ENCODE measurements at regions not wholly inside any gene's neighbourhood (a gene's known extent, or its start where the extent isn't known, plus 50 kb on each side); places are given as distances from the start of the nearest gene placed in this dataset.

GRCh38 chr15:31839388-31839787 lies 190.9 kb upstream of the CHRNA7 start:
- no peak for TF ChIP-seq JUN (IDR thresholded peaks at IDR 0.05; ENCODE audit: borderline replicate concordance, insufficient read depth, insufficient read length, low read depth)
- no peak for TF ChIP-seq POLR2AphosphoS5 (IDR thresholded peaks at IDR 0.05; ENCODE audit: insufficient read depth, low read depth, low read length)
- TF ChIP-seq FOS (IDR thresholded peaks at IDR 0.05; ENCODE audit: borderline replicate concordance, insufficient read depth, low read length): no peak
- H3K79me2 ChIP-seq (ENCODE audit: control insufficient read depth, insufficient read depth, low read length): no peaks in the 10 kb centered on the region
- no TSS peak for BruUV-seq (replicated peaks)
- DNase-seq (ENCODE audit: low read depth, low spot score) (no peak), FAIRE-seq (no peak)
- intact Hi-C loops (cut with micrococcal nuclease): no loop called here
- H3K4me1 ChIP-seq (ENCODE audit: control insufficient read depth, extremely low read depth, insufficient read depth, low read length): no peaks in the 10 kb centered on the region
- no peak overlapping the region for H3K4me2 ChIP-seq (ENCODE audit: insufficient read depth, low read length)
- CTCF ChIA-PET: no interaction called here
- no peaks in the 10 kb centered on the region for H3K27me3 ChIP-seq (ENCODE audit: control insufficient read depth in 2 of 2, insufficient read depth in 2 of 2, low read length in 2 of 2)
- H3K9me1 ChIP-seq (replicated peaks; ENCODE audit: control insufficient read depth, extremely low read depth, insufficient read depth, low read length): no peaks in the 10 kb centered on the region
- H4K20me1 ChIP-seq (replicated peaks; ENCODE audit: control insufficient read depth, extremely low read depth, insufficient read depth, low read length): no peaks in the 10 kb centered on the region
- no peaks in the 10 kb centered on the region for H3K36me3 ChIP-seq (ENCODE audit: control insufficient read depth in 2 of 2, extremely low read depth in 1 of 2, insufficient read depth in 2 of 2, low read length in 2 of 2)
- H3K9me3 ChIP-seq (replicated peaks; ENCODE audit: control insufficient read depth, insufficient read depth, low read length): no peaks in the 10 kb centered on the region
- no peak overlapping the region for H3K9ac ChIP-seq (replicated peaks; ENCODE audit: extremely low read depth, insufficient read depth, low read length)
- no peak overlapping the region for H3K27ac ChIP-seq (ENCODE audit: insufficient read depth, low read depth, low read length)
- dilution Hi-C loops (cut with MboI; ENCODE audit: extremely low pct_ligation_motif_present, low sequenced_read_pairs): no loop called here
- H2AFZ ChIP-seq (ENCODE audit: low read depth, low read length): no peak overlapping the region
- POLR2A ChIA-PET: no interaction called here
- H3K4me3 ChIP-seq (replicated peaks in 1 of 3; ENCODE audit: insufficient read depth in 1 of 3, low read depth in 1 of 3, low read length in 3 of 3): no peak overlapping the region

- Histone ChIP-seq H3K4me1 (ENCODE audit: control insufficient read depth, extremely low read depth, insufficient read depth, low read length) (no peaks in the 10 kb centered on the region), H2AFZ (ENCODE audit: low read depth, low read length) (no peak overlapping the region), H3K36me3 (ENCODE audit: control insufficient read depth in 2 of 2, extremely low read depth in 1 of 2, insufficient read depth in 2 of 2, low read length in 2 of 2) (no peaks in the 10 kb centered on the region), H3K79me2 (ENCODE audit: control insufficient read depth, insufficient read depth, low read length) (no peaks in the 10 kb centered on the region), H3K9me3 (replicated peaks; ENCODE audit: control insufficient read depth, insufficient read depth, low read length) (no peaks in the 10 kb centered on the region), H3K4me2 (ENCODE audit: insufficient read depth, low read length) (no peak overlapping the region), H3K9me1 (replicated peaks; ENCODE audit: control insufficient read depth, extremely low read depth, insufficient read depth, low read length) (no peaks in the 10 kb centered on the region), H4K20me1 (replicated peaks; ENCODE audit: control insufficient read depth, extremely low read depth, insufficient read depth, low read length) (no peaks in the 10 kb centered on the region), H3K4me3 (replicated peaks in 1 of 3; ENCODE audit: insufficient read depth in 1 of 3, low read depth in 1 of 3, low read length in 3 of 3) (no peak overlapping the region), H3K27ac (ENCODE audit: insufficient read depth, low read depth, low read length) (no peak overlapping the region), H3K9ac (replicated peaks; ENCODE audit: extremely low read depth, insufficient read depth, low read length) (no peak overlapping the region), H3K27me3 (ENCODE audit: control insufficient read depth in 2 of 2, insufficient read depth in 2 of 2, low read length in 2 of 2) (no peaks in the 10 kb centered on the region)
- no peak for FAIRE-seq
- ChIA-PET POLR2A (no interaction called here), CTCF (no interaction called here)
- TF ChIP-seq JUN (IDR thresholded peaks at IDR 0.05; ENCODE audit: borderline replicate concordance, insufficient read depth, insufficient read length, low read depth) (no peak), MAX (IDR thresholded peaks at IDR 0.05; ENCODE audit: insufficient read depth, insufficient read length) (no peak), EZH2 (IDR thresholded peaks at IDR 0.05; ENCODE audit: borderline replicate concordance, low read depth, low read length, severe bottlenecking) (no peak), POLR2A (IDR thresholded peaks at IDR 0.05; ENCODE audit: low read depth, low read length) (no peak)
- no peak for DNase-seq (ENCODE audit: low read depth, low spot score)
- dilution Hi-C loops (cut with MboI; ENCODE audit: extremely low pct_ligation_motif_present, low sequenced_read_pairs) (no loop called here), intact Hi-C loops (cut with micrococcal nuclease) (no loop called here)
- no TSS peak for BruUV-seq (replicated peaks)
These were observed 189.4 kb upstream of the CHRNA7 start for GRCh38 chr15:31840849-31841476.

Measured in endothelial cell of umbilical vein (primary cell).